HG03196 (cell line): ENCODE measurements at regions not wholly inside any gene's neighbourhood (a gene's known extent, or its start where the extent isn't known, plus 50 kb on each side); places are given as distances from the start of the nearest gene placed in this dataset.
"Not testable (repeated sequence)": the region's sequence is repeated elsewhere in the genome, so short reads cannot be mapped to it uniquely, and the experiment has no call there.

Source experiments
- ATAC-seq: cut with Tn5 transposase; IDR thresholded peaks from one replicate; pipeline ENCODE4 v1.9.1; 2021; ENCODE audit not compliant: unreplicated experiment

- ATAC-seq: not testable (repeated sequence)
Measured at GRCh38 chr6:11457422-11457821, 80.1 kb upstream of the TMEM170B start.

DNA sequence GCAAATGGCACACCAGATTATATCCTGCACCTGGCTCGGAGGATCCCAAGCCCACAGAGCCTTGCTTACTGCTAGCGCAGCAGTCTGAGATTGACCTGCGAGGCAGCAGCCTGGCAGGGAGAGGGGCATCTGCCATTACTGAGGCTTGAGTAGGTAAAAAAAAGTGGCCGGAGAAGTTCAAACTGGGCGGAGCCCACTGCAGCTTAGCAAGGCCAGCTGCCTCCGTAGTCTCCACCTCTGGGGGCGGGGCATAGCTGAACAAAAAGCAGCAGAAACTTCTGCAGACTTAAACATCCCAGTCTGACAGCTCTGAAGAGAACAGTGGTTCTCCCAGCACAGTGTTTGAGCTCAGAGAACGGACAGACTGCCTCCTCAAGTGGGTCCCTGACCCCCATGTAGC is 85.4 kb upstream of the TMEM170B start:
- ATAC-seq: not testable (repeated sequence)

DNA sequence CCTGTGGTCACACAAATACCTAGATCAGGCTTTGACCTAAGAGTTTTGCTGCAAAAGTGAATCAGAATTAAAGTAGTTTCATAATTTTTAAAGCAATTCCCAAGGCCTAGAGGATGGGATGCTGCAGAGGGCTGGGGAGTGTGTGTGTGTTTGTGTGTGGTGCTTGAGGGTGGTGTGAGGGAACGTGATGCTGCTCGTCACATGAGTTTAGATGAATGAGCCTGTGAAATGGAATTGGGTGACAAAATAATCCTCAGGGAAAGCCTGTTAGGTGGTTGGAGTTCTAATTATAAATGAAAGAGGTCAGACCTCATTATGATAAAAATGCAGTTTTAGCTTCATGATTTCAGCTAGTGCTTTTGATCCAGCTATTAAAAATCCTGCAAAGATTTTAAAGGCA is 87.5 kb upstream of the TMEM170B start:
- ATAC-seq: no peak

GRCh38 chr6:11449408-11449807 is 88.1 kb upstream of the TMEM170B start:
- ATAC-seq: no peak

GRCh38 chr6:11448038-11448437 is 89.5 kb upstream of the TMEM170B start:
- no peak for ATAC-seq

GRCh38 chr6:11447265-11447664 is 90.3 kb upstream of the TMEM170B start:
- no peak for ATAC-seq

DNA sequence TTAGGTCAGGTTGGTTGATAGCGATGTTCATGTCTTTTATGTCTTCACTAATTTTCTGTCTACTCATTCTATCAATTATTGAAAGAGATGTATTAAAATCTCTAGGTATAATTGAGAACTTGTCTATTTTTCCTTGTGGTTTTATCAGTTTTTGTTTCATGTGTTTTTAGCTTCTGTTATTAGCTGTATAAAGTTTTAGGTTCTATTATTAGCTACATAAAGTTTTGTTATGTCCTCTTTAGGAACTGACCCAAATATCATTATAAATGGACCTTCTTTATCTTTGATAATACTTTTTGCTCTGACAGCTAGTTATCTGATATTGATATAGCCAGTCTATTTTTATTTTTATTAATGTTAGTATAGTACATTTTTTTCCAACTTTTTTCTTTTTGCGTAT is 92.4 kb upstream of the TMEM170B start:
- no peak for ATAC-seq

DNA sequence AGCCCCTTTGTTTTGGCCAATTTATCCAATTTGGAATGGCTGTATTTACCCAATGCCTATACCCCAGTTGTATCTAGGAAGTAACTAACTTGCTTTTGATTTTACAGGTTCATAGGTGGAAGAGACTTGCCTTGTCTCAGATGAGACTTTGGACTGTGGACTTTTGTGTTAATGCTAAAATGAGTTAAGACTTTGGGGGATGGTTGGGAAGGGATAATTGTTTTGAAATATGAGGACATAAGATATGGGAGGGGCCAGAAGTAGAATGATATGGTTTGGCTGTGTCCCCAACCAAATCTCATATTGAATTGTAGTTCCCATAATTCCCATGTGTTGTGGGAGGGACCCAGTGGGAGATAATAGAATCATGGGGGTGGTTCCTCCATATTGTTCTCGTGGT is 94.4 kb upstream of the TMEM170B start:
- ATAC-seq: not testable (repeated sequence)

GRCh38 chr6:11442495-11442894 is 95.1 kb upstream of the TMEM170B start:
- ATAC-seq: no peak

DNA sequence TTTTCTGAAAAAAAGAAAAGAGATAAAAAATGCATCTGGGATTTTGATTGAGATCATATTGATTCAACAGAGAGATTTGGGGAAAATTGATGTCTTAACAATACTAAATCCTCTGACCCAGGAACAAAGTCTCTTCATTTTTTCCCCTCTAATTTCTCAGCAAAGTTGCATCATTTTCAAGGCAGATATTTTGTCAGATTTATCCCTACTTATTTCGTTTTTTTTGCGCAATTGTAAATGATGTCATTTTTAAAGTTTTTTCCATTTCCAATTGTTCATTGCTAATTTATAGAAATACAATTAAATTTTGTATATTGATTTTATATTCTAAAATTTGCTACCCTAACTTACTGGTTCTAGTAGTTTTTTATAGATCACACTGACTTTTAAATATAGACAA is 97.7 kb upstream of the TMEM170B start:
- no peak for ATAC-seq

DNA sequence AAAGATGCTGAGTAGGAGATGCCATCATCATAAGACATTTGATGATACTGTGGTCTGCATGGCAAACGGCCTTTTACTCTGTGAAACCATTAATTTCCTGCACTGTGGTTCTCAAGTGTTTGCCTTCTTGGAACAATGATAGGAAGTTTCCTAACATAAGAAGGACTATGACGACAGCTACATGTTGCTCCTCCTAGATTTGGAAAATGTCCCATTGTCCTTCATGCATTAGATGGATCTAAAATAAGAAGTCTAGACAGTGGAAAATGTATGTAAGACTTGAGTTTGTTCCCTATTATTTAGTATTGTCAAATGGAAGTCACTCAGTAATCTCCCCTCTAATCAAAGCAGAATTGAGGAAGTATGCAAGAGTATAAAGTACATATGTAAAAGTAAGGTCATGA is 98.5 kb upstream of the TMEM170B start:
- ATAC-seq: no peak

DNA sequence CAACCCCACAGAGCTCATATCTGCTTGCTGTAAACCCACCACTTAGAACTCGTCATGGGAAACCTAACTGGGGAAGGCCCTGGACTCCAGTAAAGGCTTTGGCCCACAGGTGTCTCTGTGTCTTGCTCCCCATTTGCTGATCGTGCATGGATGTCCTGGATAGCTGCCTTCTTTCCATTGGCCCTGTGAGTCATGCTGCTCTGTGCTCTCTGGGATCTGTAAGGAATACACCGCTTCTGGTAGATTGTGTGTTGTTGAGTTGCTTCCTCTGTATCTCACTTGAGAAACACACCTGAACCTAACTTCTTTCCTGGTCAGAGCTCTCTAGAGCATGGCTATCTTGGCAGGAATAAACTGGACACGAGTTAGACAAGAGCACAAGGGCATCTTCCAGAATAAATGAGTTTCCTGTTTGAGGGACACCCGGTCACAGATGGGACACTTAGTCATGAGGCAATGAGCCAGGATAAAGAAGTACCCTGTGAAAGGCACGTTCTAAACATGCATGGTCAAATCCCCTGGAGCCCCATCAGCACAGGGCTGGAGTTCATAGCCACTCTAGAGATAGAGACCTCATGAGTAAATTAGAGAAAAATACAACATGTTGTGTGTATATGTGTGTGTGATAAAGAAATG is 99.6 kb upstream of the TMEM170B start:
- ATAC-seq: no peak

DNA sequence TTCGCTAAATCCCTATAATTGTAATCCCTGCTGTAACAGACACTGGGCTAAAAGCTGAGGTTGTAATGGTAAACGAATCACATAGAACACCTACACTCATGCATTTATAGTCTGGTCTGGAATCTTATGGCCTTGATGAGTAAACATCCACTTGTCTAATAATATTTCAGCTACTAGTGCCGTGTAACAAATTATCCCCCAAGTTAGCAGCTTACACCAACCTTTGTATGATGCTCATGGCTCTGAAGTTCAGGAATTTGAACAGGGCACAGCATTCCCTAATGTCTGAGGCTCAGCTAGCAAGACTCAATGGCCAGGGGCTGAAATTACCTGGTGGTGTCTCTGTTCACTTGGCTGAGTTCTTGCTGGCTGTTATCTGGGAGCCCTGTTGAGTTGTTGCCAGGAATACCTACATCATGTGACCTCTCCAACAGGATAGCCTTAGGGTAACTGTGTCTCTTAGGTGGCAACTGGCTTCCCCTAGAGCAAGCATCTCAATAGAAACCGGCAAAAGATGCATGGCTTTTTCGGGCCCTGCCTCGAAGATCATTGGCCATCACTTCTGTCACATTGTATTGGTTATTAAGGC is 100.9 kb upstream of the TMEM170B start:
- no peak for ATAC-seq

DNA sequence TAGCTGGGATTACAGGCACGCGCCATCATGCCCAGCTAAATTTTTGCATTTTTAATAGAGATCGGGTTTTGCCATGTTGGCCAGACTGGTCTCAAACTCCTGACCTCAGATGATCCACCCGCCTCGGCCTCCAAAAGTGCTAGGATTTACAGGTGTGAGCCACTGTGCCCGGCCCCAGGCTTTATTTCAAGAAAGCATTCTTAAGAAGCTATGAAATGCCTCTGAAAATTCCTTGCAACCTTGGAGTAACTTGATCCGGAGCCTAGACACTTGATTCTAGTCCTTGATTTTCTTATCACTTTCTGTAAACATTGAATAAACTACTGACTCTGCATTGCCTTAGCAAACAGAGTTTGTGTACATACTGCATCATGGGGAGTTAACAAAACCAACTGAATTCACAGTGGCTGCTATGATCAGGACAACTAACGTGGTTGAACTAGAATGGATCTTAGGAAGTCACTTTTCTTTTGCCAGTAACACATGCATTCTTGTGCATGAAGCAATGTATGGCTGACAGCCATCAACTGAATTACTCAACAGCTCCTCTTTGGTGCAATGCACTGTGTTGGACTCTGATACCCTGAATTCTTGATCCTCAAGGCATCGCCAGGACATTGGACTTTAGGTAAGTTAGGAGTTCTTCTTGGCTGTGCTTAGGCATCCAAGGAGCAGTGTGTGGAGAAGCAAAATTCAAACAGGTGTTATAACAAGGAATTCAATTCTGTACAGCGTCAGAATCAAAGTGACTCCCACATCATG is 102.8 kb upstream of the TMEM170B start:
- ATAC-seq: no peak

DNA sequence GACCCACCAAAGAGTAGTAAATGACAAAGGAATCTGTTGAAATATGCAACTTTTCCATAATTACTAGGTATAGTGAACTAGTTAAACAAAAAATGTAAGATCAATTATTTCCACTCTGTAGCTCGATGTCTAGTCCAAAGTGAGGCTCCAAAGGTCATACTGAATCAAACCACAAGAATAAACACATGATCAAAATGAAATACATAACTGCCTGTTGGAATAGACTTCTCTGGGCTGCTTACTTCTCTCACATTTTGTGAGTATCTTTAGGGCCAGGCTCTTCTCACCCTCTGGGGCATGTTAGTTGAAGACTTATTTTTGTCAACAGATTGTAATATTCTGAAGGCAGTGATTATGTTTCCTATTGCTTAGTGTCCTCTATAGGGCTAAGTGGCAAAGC is 103.7 kb upstream of the TMEM170B start:
- ATAC-seq: no peak

DNA sequence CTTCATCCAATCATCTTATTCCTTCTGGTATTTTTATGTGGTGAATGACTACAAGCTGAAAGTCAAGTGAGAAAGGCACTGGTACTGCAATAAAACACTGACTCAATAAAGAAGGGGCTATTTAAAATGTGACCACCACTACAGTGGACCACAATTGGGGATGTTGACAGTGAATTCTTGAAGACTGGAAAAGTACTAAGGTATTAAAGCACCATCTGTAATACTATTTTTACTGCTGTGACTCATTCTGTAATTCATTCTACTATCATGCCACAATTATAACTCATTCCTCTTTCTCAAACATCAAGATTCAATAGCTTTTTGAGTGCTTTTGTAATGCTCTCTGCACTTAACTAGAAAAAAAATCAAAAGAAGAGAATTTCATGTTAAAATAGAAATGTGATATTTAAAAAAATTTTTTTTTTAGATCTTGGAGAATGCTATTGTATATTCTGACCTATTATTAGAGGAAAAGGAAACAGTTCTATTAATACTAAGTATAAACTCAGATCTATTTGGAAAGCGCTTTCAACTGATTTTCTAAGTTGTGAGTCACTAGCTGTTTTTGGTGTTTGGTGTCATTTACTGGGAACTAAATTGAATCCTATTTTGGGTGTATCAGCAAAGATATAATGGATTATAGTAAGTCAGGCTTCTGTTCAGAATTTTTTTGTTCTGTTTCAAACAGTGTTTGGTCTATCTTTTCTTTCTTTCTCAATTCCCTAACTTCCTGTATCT is 104.7 kb upstream of the TMEM170B start:
- no peak for ATAC-seq

- no peak for ATAC-seq
Measured at GRCh38 chr6:11432091-11432490, 105.5 kb upstream of the TMEM170B start.

- ATAC-seq: no peak
Measured at GRCh38 chr6:11431455-11431937, 106.1 kb upstream of the TMEM170B start.

GRCh38 chr6:11430036-11430435 is 107.5 kb upstream of the TMEM170B start:
- no peak for ATAC-seq

GRCh38 chr6:11429577-11429976 is 108.0 kb upstream of the TMEM170B start:
- no peak for ATAC-seq

DNA sequence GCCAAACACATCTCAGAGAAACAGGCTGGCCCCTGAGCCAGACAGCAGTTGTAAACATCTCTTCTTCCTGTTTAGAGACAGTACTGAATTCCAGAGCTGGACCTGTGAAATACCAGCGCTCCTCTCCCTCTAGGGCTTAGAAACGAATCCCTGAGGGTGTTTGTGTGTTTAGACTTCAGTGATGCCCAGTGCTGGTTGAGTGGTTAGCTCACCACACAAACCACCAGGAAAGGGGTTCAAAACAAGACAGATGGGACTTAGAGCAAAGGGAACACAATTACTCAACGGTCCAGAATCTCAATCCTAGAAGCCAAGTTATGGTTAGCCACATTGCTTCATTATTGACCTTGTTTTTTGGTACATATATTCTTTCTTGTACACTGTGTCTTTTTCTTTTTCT is 108.7 kb upstream of the TMEM170B start:
- peak; percentile 59 for ATAC-seq

DNA sequence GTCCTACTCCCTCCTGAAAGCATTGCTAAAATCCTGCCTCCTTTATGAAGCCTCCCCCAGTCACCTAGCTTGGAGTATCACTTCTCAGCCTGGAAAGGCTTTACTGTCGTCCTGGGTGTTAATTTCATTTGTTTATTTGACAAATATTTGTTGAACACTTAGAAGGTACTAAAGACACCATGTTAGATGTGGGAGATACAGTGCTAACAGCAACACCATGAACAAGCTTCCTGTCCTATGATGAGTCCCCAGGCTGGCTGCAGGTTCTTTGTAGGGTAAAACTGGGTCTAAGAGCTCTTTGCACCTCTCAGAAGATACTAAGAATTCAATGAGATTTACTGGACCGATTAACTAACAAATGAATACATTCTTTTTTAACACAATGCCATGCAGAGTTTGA is 109.2 kb upstream of the TMEM170B start:
- ATAC-seq: no peak
